SKM-1 (cell line): ENCODE measurements at regions not wholly inside any gene's neighbourhood (a gene's known extent, or its start where the extent isn't known, plus 50 kb on each side); places are given as distances from the start of the nearest gene placed in this dataset.
"Not testable (repeated sequence)": the region's sequence is repeated elsewhere in the genome, so short reads cannot be mapped to it uniquely, and the experiment has no call there.

Experiments used
- DNase-seq: peaks from one replicate; lab custom pipeline; 2025; ENCODE audit not compliant: unreplicated experiment; lab: John Stamatoyannopoulos, UW

GRCh38 chr1:188769936-188770335, 1707.7 kb downstream of the BRINP3 start:
- no peak for DNase-seq

- no peak for DNase-seq
Measured at GRCh38 chr1:188778578-188778977, 1699.1 kb downstream of the BRINP3 start.

GRCh38 chr1:188782220-188782841, 1695.3 kb downstream of the BRINP3 start:
- DNase-seq: peak; percentile 80

- no peak for DNase-seq
Measured at GRCh38 chr1:188794969-188795368, 1682.7 kb downstream of the BRINP3 start.

- not testable (repeated sequence) for DNase-seq
Measured at GRCh38 chr1:188812153-188812552, 1665.5 kb downstream of the BRINP3 start.

- DNase-seq: not testable (repeated sequence)
Measured at GRCh38 chr1:188812836-188813573, 1664.7 kb downstream of the BRINP3 start.

- no peak for DNase-seq
Measured at GRCh38 chr1:188817814-188818213, 1659.8 kb downstream of the BRINP3 start.

GRCh38 chr1:188822248-188822647, 1655.4 kb downstream of the BRINP3 start:
- no peak for DNase-seq

GRCh38 chr1:188825471-188825870, 1652.2 kb downstream of the BRINP3 start:
- DNase-seq: no peak

- DNase-seq: no peak
Measured at GRCh38 chr1:188826800-188827199, 1650.9 kb downstream of the BRINP3 start.

- DNase-seq: no peak
Measured at GRCh38 chr1:188827400-188827799, 1650.3 kb downstream of the BRINP3 start.

- DNase-seq: not testable (repeated sequence)
Measured at GRCh38 chr1:188841111-188841696, 1636.5 kb downstream of the BRINP3 start.

- DNase-seq: no peak
Measured at GRCh38 chr1:188846468-188846867, 1631.2 kb downstream of the BRINP3 start.

- no peak for DNase-seq
Measured at GRCh38 chr1:188857526-188858087, 1620.1 kb downstream of the BRINP3 start.

GRCh38 chr1:188867614-188868013, 1610.0 kb downstream of the BRINP3 start:
- DNase-seq: no peak

GRCh38 chr1:188871164-188871563, 1606.5 kb downstream of the BRINP3 start:
- no peak for DNase-seq

- no peak for DNase-seq
Measured at GRCh38 chr1:188872376-188872775, 1605.3 kb downstream of the BRINP3 start.

- no peak for DNase-seq
Measured at GRCh38 chr1:188877668-188878067, 1600.0 kb downstream of the BRINP3 start.

- no peak for DNase-seq
Measured at GRCh38 chr1:188888386-188888785, 1589.3 kb downstream of the BRINP3 start.

GRCh38 chr1:188889166-188889565, 1588.5 kb downstream of the BRINP3 start:
- DNase-seq: no peak

- DNase-seq: no peak
Measured at GRCh38 chr1:188891958-188892357, 1585.7 kb downstream of the BRINP3 start.

GRCh38 chr1:188895611-188896010, 1582.1 kb downstream of the BRINP3 start:
- DNase-seq: no peak
